Suprapubic skin (tissue), 3 donors: ENCODE measurements at regions not wholly inside any gene's neighbourhood (a gene's known extent, or its start where the extent isn't known, plus 50 kb on each side); places are given as distances from the start of the nearest gene placed in this dataset.

Experiments
- CTCF ChIP-seq, 2 donors: fragments of 200-600 bp in 1 of 2; fragments of 450-650 bp in 1 of 2; sonication (generic) in 1 of 2; IDR thresholded peaks; one replicate each; pipeline ENCODE4 v1.5.1; 2016 to 2019; ENCODE audit warnings: antibody characterized with exemption in 2 of 2, mild to moderate bottlenecking in 1 of 2, moderate library complexity in 1 of 2
- POLR2A ChIP-seq, 2 donors: fragments of 450-650 bp; IDR thresholded peaks; one replicate each; pipeline ENCODE4 v1.6.1; 2017; ENCODE audit warnings: antibody characterized with exemption in 2 of 2, mild to moderate bottlenecking in 2 of 2, moderate library complexity in 2 of 2

GRCh38 chr7:118055647-118056046, 128.3 kb upstream of the LSM8 start:
- TF ChIP-seq POLR2A (IDR thresholded peaks at IDR 0.05) = no peak
- TF ChIP-seq CTCF (IDR thresholded peaks at IDR 0.05) = no peak
